Loucy (cell line): ENCODE measurements at regions not wholly inside any gene's neighbourhood (a gene's known extent, or its start where the extent isn't known, plus 50 kb on each side); places are given as distances from the start of the nearest gene placed in this dataset.

Experiments used
- H2AFZ ChIP-seq: fragments of 200-600 bp; sonication (generic); 2 replicates; pipeline ENCODE4 v1.6.0; 2016; ENCODE audit warnings: antibody characterized with exemption, mild to moderate bottlenecking, low read length, moderate library complexity
- H3F3A ChIP-seq: fragments of 200-600 bp; 2 replicates; pipeline ENCODE4 v1.6.0; 2016; ENCODE audit warnings: antibody characterized with exemption, low read depth, mild to moderate bottlenecking
- H3K27me3 ChIP-seq: fragments of 200-600 bp; sonication (generic); 2 replicates; pipeline ENCODE4 v1.6.1; 2014; ENCODE audit warnings: low read length, mild to moderate bottlenecking; ENCODE audit not compliant: insufficient read depth, poor library complexity, severe bottlenecking
- H3K36me3 ChIP-seq: fragments of 200-600 bp; sonication (generic); 2 replicates; pipeline ENCODE4 v1.6.1; 2016; ENCODE audit warnings: low read length; ENCODE audit not compliant: insufficient read depth
- H3K4me1 ChIP-seq: fragments of 200-600 bp; sonication (generic); 2 replicates; pipeline ENCODE4 v1.5.1; 2014; ENCODE audit warnings: low read length, mild to moderate bottlenecking; ENCODE audit not compliant: insufficient read depth, poor library complexity, severe bottlenecking
- H3K4me2 ChIP-seq: fragments of 200-600 bp; sonication (generic); 2 replicates; pipeline ENCODE4 v1.6.0; 2014; ENCODE audit warnings: antibody characterized with exemption, low read length, low read depth, mild to moderate bottlenecking; ENCODE audit not compliant: poor library complexity, severe bottlenecking
- H3K4me3 ChIP-seq: fragments of 200-600 bp; sonication (generic); 2 replicates; pipeline ENCODE4 v1.5.1; 2014; ENCODE audit warnings: low read length, mild to moderate bottlenecking, mixed read lengths; ENCODE audit not compliant: poor library complexity, severe bottlenecking
- H3K79me2 ChIP-seq: fragments of 200-600 bp; sonication (generic); 2 replicates; pipeline ENCODE4 v1.6.1; 2014; ENCODE audit warnings: low read length; ENCODE audit not compliant: insufficient read depth
- H3K9ac ChIP-seq: fragments of 200-600 bp; sonication (generic); 2 replicates; pipeline ENCODE4 v1.6.0; 2014; ENCODE audit warnings: mild to moderate bottlenecking, low read depth, low read length, moderate library complexity; ENCODE audit not compliant: poor library complexity, severe bottlenecking
- H3K9me2 ChIP-seq: fragments of 200-600 bp; sonication (generic); replicated peaks from 2 replicates; pipeline ENCODE4 v1.6.1; 2016; ENCODE audit warnings: low read depth, low read length, mixed read lengths
- H3K9me3 ChIP-seq: fragments of 200-600 bp; sonication (generic); 2 replicates; pipeline ENCODE4 v1.6.1; 2014; ENCODE audit warnings: mild to moderate bottlenecking, antibody characterized with exemption, low read length, low read depth; ENCODE audit not compliant: insufficient read depth
- H4K20me1 ChIP-seq: fragments of 200-600 bp; sonication (generic); 2 replicates; pipeline ENCODE4 v1.6.0; 2014; ENCODE audit warnings: antibody characterized with exemption, low read length, mild to moderate bottlenecking; ENCODE audit not compliant: insufficient read depth, poor library complexity, severe bottlenecking
- EZH2phosphoT487 ChIP-seq: fragments of 200-600 bp; IDR thresholded peaks from 2 replicates; pipeline ENCODE4 v1.6.1; 2018; ENCODE audit warnings: antibody characterized with exemption, mild to moderate bottlenecking, moderate library complexity, borderline replicate concordance
- TF ChIP-seq, protein P1 (sequence below): fragments of 200-600 bp; sonication (generic); conservative IDR thresholded peaks from 2 replicates; pipeline ENCODE4 v1.5.1; 2014; ENCODE audit warnings: mild to moderate bottlenecking, antibody characterized with exemption, low read length

GRCh38 chr11:114848027-114848426, 169.7 kb downstream of the NXPE2 start:
- no peaks in the 10 kb centered on the region for H3F3A ChIP-seq

GRCh38 chr11:114857281-114857680, 179.0 kb downstream of the NXPE2 start:
- H3K27me3 ChIP-seq: peaks cover 5% of the 10 kb centered on the region
- H3K36me3 ChIP-seq: no peaks in the 10 kb centered on the region
- H3K4me3 ChIP-seq: no peak overlapping the region
- no peak overlapping the region for H3K4me2 ChIP-seq
- H3F3A ChIP-seq: no peaks in the 10 kb centered on the region
- H3K9me3 ChIP-seq: no peaks in the 10 kb centered on the region
- TF ChIP-seq, protein P1, sequence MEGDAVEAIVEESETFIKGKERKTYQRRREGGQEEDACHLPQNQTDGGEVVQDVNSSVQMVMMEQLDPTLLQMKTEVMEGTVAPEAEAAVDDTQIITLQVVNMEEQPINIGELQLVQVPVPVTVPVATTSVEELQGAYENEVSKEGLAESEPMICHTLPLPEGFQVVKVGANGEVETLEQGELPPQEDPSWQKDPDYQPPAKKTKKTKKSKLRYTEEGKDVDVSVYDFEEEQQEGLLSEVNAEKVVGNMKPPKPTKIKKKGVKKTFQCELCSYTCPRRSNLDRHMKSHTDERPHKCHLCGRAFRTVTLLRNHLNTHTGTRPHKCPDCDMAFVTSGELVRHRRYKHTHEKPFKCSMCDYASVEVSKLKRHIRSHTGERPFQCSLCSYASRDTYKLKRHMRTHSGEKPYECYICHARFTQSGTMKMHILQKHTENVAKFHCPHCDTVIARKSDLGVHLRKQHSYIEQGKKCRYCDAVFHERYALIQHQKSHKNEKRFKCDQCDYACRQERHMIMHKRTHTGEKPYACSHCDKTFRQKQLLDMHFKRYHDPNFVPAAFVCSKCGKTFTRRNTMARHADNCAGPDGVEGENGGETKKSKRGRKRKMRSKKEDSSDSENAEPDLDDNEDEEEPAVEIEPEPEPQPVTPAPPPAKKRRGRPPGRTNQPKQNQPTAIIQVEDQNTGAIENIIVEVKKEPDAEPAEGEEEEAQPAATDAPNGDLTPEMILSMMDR: no peak
- TF ChIP-seq EZH2phosphoT487: no peak
- H3K9ac ChIP-seq: no peak overlapping the region
- no peaks in the 10 kb centered on the region for H3K9me2 ChIP-seq
- no peaks in the 10 kb centered on the region for H3K79me2 ChIP-seq
- no peak overlapping the region for H2AFZ ChIP-seq
- H4K20me1 ChIP-seq: no peaks in the 10 kb centered on the region
- H3K4me1 ChIP-seq: no peaks in the 10 kb centered on the region

More at GRCh38 chr11:114848027-114848426, 169.7 kb downstream of the NXPE2 start:
- H3K9me3 ChIP-seq: no peaks in the 10 kb centered on the region
- no peaks in the 10 kb centered on the region for H3K4me1 ChIP-seq
- no peak overlapping the region for H3K4me3 ChIP-seq
- H3K9me2 ChIP-seq: no peaks in the 10 kb centered on the region
- no peaks in the 10 kb centered on the region for H3K79me2 ChIP-seq
- H3K36me3 ChIP-seq: no peaks in the 10 kb centered on the region
- H3K4me2 ChIP-seq: no peak overlapping the region
- TF ChIP-seq, protein P1: no peak
- TF ChIP-seq EZH2phosphoT487: no peak
- no peaks in the 10 kb centered on the region for H4K20me1 ChIP-seq
- no peaks in the 10 kb centered on the region for H3K27me3 ChIP-seq
- no peak overlapping the region for H2AFZ ChIP-seq
- H3K9ac ChIP-seq: no peak overlapping the region

DNA sequence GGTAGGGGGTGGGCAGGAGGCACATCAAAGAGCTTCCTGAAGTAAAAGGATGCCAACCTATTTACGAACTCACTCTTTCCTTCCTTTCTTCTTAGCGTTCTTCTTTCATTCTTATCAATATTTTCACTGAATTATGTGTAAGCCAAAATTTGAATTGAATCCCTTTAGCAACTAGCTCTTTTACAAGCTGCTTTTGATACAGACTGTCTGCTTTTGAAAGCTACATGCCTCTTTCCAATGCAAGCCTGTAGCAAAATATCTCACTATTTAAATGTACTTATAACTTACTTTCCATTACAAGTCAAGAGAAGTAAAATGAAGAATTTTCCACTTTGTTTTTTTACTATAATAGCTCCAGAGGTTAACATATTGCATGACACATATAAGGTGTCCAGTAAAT, 186.6 kb downstream of the NXPE2 start:
- H3K4me2 ChIP-seq: no peak overlapping the region
- no peak overlapping the region for H3K9ac ChIP-seq
- H2AFZ ChIP-seq: no peak overlapping the region
- no peak for TF ChIP-seq EZH2phosphoT487
- TF ChIP-seq, protein P1: no peak
- no peak overlapping the region for H3K4me3 ChIP-seq
- H3K36me3 ChIP-seq: no peaks in the 10 kb centered on the region
- no peaks in the 10 kb centered on the region for H4K20me1 ChIP-seq
- no peaks in the 10 kb centered on the region for H3F3A ChIP-seq
- H3K27me3 ChIP-seq: no peaks in the 10 kb centered on the region
- no peaks in the 10 kb centered on the region for H3K79me2 ChIP-seq
- no peaks in the 10 kb centered on the region for H3K9me2 ChIP-seq
- no peaks in the 10 kb centered on the region for H3K9me3 ChIP-seq
- no peaks in the 10 kb centered on the region for H3K4me1 ChIP-seq
